H1 (cell line): ENCODE measurements at regions not wholly inside any gene's neighbourhood (a gene's known extent, or its start where the extent isn't known, plus 50 kb on each side); places are given as distances from the start of the nearest gene placed in this dataset.

Experiments used
- CTCF ChIA-PET: fragments of 300-600 bp; sonication (Branson Sonifier 250); formaldehyde crosslinking; loops from one replicate; lab custom pipeline; 2021; ENCODE audit not compliant: partially characterized antibody; lab: Charles Lee
- POLR2A ChIA-PET: fragments of 300-600 bp; sonication (Branson Sonifier 250); formaldehyde crosslinking; loops from one replicate; lab custom pipeline; 2021; ENCODE audit warnings: inconsistent platforms; ENCODE audit not compliant: partially characterized antibody; lab: Charles Lee
- DNase-seq, 2 experiments: peaks; one replicate each; pipeline versions ENCODE4 v3.0.0 to v3.0.0-alpha.2; 2010 to 2022; ENCODE audit warnings: low spot score in 2 of 2, low read depth in 1 of 2, mixed read lengths in 1 of 2
- FAIRE-seq: peaks from 2 replicates; lab custom pipeline; 2011; peaks lifted over from hg19 to GRCh38; lab: Jason Lieb, UNC
- H2AFZ ChIP-seq: 2 replicates; pipeline ENCODE4 v1.8.1; 2012; ENCODE audit warnings: low read length, inconsistent platforms
- H2AK5ac ChIP-seq: 2 replicates; pipeline ENCODE4 v1.6.1; 2013; ENCODE audit warnings: low read depth, low read length
- H2BK120ac ChIP-seq: replicated peaks from 2 replicates; pipeline ENCODE3; 2013; ENCODE audit warnings: low read depth, low read length, inconsistent platforms
- H2BK12ac ChIP-seq: 2 replicates; pipeline ENCODE4 v1.6.1; 2013; ENCODE audit warnings: low read depth, low read length
- H2BK15ac ChIP-seq: 2 replicates; pipeline ENCODE4 v1.6.1; 2013; ENCODE audit warnings: low read length
- H2BK20ac ChIP-seq: 2 replicates; pipeline ENCODE4 v1.6.1; 2013; ENCODE audit warnings: low read length
- H2BK5ac ChIP-seq: 2 replicates; pipeline ENCODE4 v1.6.1; 2013; ENCODE audit warnings: low read depth, low read length
- H3K14ac ChIP-seq: 2 replicates; pipeline ENCODE4 v1.6.1; 2013; ENCODE audit warnings: inconsistent platforms; ENCODE audit not compliant: insufficient read length
- H3K18ac ChIP-seq: 2 replicates; pipeline ENCODE4 v1.6.1; 2013; ENCODE audit warnings: low read length; ENCODE audit errors: extremely low read depth
- H3K23ac ChIP-seq: 2 replicates; pipeline ENCODE4 v1.6.1; 2013; ENCODE audit warnings: inconsistent platforms; ENCODE audit not compliant: insufficient read length
- H3K23me2 ChIP-seq: 2 replicates; pipeline ENCODE4 v1.6.1; 2013; ENCODE audit warnings: low read depth, low read length
- H3K27ac ChIP-seq: 2 replicates; pipeline ENCODE4 v1.6.1; 2011; ENCODE audit warnings: low read depth, low read length, inconsistent platforms
- H3K27me3 ChIP-seq, 4 experiments: replicated peaks in 1 of 4; 1 replicate in 1 of 4; 2 replicates in 3 of 4; pipeline versions ENCODE4 v1.6.1 to v1.8.1; 2011 to 2013; ENCODE audit warnings: low read length in 3 of 4, mild to moderate bottlenecking in 3 of 4, inconsistent platforms in 2 of 4, mixed read lengths in 2 of 4, moderate library complexity in 1 of 4; ENCODE audit not compliant: control insufficient read depth in 3 of 4, insufficient read depth in 3 of 4; ENCODE audit errors: extremely low read depth in 1 of 4
- H3K36me3 ChIP-seq, 4 experiments: 2 replicates each; pipeline versions ENCODE4 v1.6.1 to v1.8.1; 2011 to 2013; ENCODE audit warnings: mild to moderate bottlenecking in 4 of 4, low read length in 3 of 4, moderate library complexity in 2 of 4, control low read depth in 1 of 4, inconsistent platforms in 1 of 4; ENCODE audit not compliant: insufficient read depth in 4 of 4, control insufficient read depth in 2 of 4
- H3K4ac ChIP-seq: replicated peaks from 2 replicates; pipeline ENCODE3; 2013; ENCODE audit warnings: low read length, low read depth, mixed read lengths, inconsistent platforms; ENCODE audit not compliant: insufficient read length
- H3K4me1 ChIP-seq, 4 experiments: replicated peaks in 1 of 4; 1 replicate in 1 of 4; 2 replicates in 3 of 4; pipeline versions ENCODE4 v1.6.1 to v1.8.1; 2011 to 2013; ENCODE audit warnings: low read length in 3 of 4, inconsistent platforms in 2 of 4, mixed read lengths in 1 of 4; ENCODE audit not compliant: insufficient read depth in 4 of 4, control insufficient read depth in 3 of 4
- H3K4me2 ChIP-seq, 2 experiments: 2 replicates each; pipeline versions ENCODE4 v1.6.1 to v1.8.1; 2011 to 2013; ENCODE audit warnings: low read depth in 2 of 2, low read length in 2 of 2, control low read depth in 1 of 2, inconsistent platforms in 1 of 2, mild to moderate bottlenecking in 1 of 2; ENCODE audit not compliant: insufficient read depth in 1 of 2
- H3K4me3 ChIP-seq, 4 experiments: fragments of 200-600, 300-600 bp in 1 of 4; sonication (generic), shearing (Covaris generic), sonication (Bioruptor Twin) in 1 of 4; 2 replicates each; pipeline versions ENCODE4 v1.5.1 to v1.8.1; 2011 to 2016; ENCODE audit warnings: low read length in 4 of 4, low read depth in 3 of 4, control low read depth in 2 of 4, inconsistent platforms in 2 of 4, mild to moderate bottlenecking in 2 of 4, mixed read lengths in 1 of 4, moderate library complexity in 1 of 4; ENCODE audit not compliant: insufficient read depth in 2 of 4; ENCODE audit errors: extremely low read depth in 1 of 4
- H3K56ac ChIP-seq: replicated peaks from 2 replicates; pipeline ENCODE3; 2013; ENCODE audit warnings: low read depth, mild to moderate bottlenecking, mixed read lengths, low read length, inconsistent platforms; ENCODE audit not compliant: insufficient read length
- H3K79me1 ChIP-seq: 2 replicates; pipeline ENCODE4 v1.6.1; 2013; ENCODE audit warnings: low read depth, low read length, control low read depth
- H3K79me2 ChIP-seq, 2 experiments: 2 replicates each; pipeline versions ENCODE4 v1.6.1 to v1.8.1; 2012 to 2013; ENCODE audit warnings: low read length in 2 of 2, mild to moderate bottlenecking in 2 of 2, inconsistent platforms in 1 of 2; ENCODE audit not compliant: insufficient read depth in 2 of 2, control insufficient read depth in 1 of 2
- H3K9ac ChIP-seq, 4 experiments: replicated peaks in 1 of 4; 1 replicate in 1 of 4; 2 replicates in 3 of 4; pipeline versions ENCODE4 v1.6.1 to v1.8.1; 2011 to 2013; ENCODE audit warnings: low read depth in 3 of 4, low read length in 3 of 4, control low read depth in 2 of 4, mild to moderate bottlenecking in 2 of 4, moderate library complexity in 2 of 4, inconsistent platforms in 1 of 4; ENCODE audit errors: extremely low read depth in 1 of 4
- H3K9me3 ChIP-seq, 2 experiments: 2 replicates each; pipeline versions ENCODE4 v1.6.1 to v1.8.1; 2012 to 2013; ENCODE audit warnings: mild to moderate bottlenecking in 2 of 2, moderate library complexity in 2 of 2, control low read depth in 1 of 2, inconsistent platforms in 1 of 2, low read depth in 1 of 2, low read length in 1 of 2, mixed read lengths in 1 of 2; ENCODE audit not compliant: insufficient read depth in 2 of 2
- H4K20me1 ChIP-seq, 2 experiments: replicated peaks in 1 of 2; 2 replicates each; pipeline versions ENCODE3 to v1.8.1; 2011 to 2013; ENCODE audit warnings: inconsistent platforms in 2 of 2, low read length in 2 of 2, mild to moderate bottlenecking in 1 of 2; ENCODE audit not compliant: insufficient read depth in 2 of 2, control insufficient read depth in 1 of 2
- H4K5ac ChIP-seq: 2 replicates; pipeline ENCODE4 v1.6.1; 2013; ENCODE audit warnings: low read length, low read depth, mixed read lengths, inconsistent platforms; ENCODE audit not compliant: insufficient read length
- H4K8ac ChIP-seq: 2 replicates; pipeline ENCODE4 v1.8.0; 2013; ENCODE audit warnings: mild to moderate bottlenecking, moderate library complexity, low read length, inconsistent platforms; ENCODE audit not compliant: insufficient read depth; ENCODE audit errors: extremely low read depth
- H4K91ac ChIP-seq: replicated peaks from 2 replicates; pipeline ENCODE3; 2013; ENCODE audit warnings: low read length, mixed read lengths, inconsistent platforms; ENCODE audit not compliant: insufficient read length
- BCL11A ChIP-seq, 2 experiments: IDR thresholded peaks; one replicate each; pipeline ENCODE4 v1.6.1; 2011; ENCODE audit warnings: low read depth in 2 of 2, low read length in 2 of 2, mild to moderate bottlenecking in 2 of 2
- CTBP2 ChIP-seq: IDR thresholded peaks from 2 replicates; pipeline ENCODE4 v1.7.0; 2011; ENCODE audit warnings: borderline replicate concordance, mild to moderate bottlenecking, moderate library complexity, mixed read lengths, low read length; ENCODE audit not compliant: insufficient read depth, insufficient read length
- FOSL1 ChIP-seq: IDR thresholded peaks from 2 replicates; pipeline ENCODE4 v1.6.1; 2011; ENCODE audit warnings: mild to moderate bottlenecking, low read depth, low read length, moderate library complexity; ENCODE audit not compliant: insufficient read depth
- JUND ChIP-seq: IDR thresholded peaks from 2 replicates; pipeline ENCODE4 v1.6.1; 2011; ENCODE audit warnings: mild to moderate bottlenecking, improper control_type of control experiment, low read length
- NANOG ChIP-seq: IDR thresholded peaks from 2 replicates; pipeline ENCODE4 v1.6.1; 2011; ENCODE audit warnings: low read length, low read depth, mild to moderate bottlenecking, inconsistent platforms; ENCODE audit not compliant: insufficient read depth, poor library complexity, severe bottlenecking
- SAP30 ChIP-seq: fragments of 300-600 bp; sonication (generic); IDR thresholded peaks from 2 replicates; pipeline ENCODE4 v1.7.1; 2012; ENCODE audit warnings: low read length, moderate library complexity, mild to moderate bottlenecking, inconsistent platforms; ENCODE audit not compliant: insufficient read depth, insufficient replicate concordance
- SIX5 ChIP-seq: IDR thresholded peaks from 2 replicates; pipeline ENCODE4 v1.6.1; 2011; ENCODE audit warnings: mild to moderate bottlenecking, low read depth, low read length
- SP4 ChIP-seq: IDR thresholded peaks from 2 replicates; pipeline ENCODE4 v1.6.1; 2012; ENCODE audit warnings: low read length, inconsistent platforms
- SRF ChIP-seq: IDR thresholded peaks from 2 replicates; pipeline ENCODE4 v1.6.1; 2011; ENCODE audit warnings: mild to moderate bottlenecking, low read depth, low read length, moderate library complexity
- WGBS, 2 experiments: shearing (Covaris generic) in 1 of 2; methylation state at CpG; one replicate each; pipeline versions ENCODE4 v1.1.6 to v1.1.7; 2013 to 2015; ENCODE audit warnings: low lambda C conversion rate in 2 of 2, mixed read lengths in 2 of 2, inconsistent platforms in 1 of 2, low coverage in 1 of 2, missing lambda C conversion rate in 1 of 2; ENCODE audit not compliant: insufficient replicate concordance in 2 of 2, insufficient coverage in 1 of 2, insufficient read length in 1 of 2; ENCODE audit errors: extremely low coverage in 1 of 2, missing lambda C conversion rate in 1 of 2; 5-methylcytosine and 5-hydroxymethylcytosine counted together
- TF ChIP-seq, protein P1 (sequence below): IDR thresholded peaks from 2 replicates; pipeline ENCODE4 v1.6.1; 2012; ENCODE audit warnings: low read length, inconsistent platforms

DNA sequence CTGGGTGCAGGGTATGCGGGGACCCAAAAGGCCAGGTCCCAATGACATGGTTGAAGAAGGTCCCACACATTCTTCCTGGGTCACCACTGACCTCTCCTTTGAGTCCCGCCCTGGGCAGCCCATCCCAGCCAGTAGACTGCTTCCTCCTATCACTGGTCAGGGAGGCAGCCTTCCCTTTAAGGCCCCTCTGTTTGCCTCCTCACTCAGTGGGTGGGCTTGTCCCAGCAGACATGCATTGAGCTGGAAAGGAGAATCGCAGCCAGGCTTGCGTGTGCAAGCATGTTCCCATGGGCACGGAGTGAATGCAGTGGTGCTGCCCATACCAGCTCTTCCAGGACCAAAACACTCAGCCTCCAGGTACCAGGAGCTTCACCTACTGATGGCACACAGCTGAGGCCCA is 162.4 kb upstream of the SYT13 start:
- Histone ChIP-seq H3K23ac (no peak overlapping the region), H2BK20ac (0 out of 2 replicates have a peak overlapping the region, but pooled peaks have one; percentile 41), H3K9me3 (no peaks in the 10 kb centered on the region)
- TF ChIP-seq NANOG (no peak), CTBP2 (no peak), SP4 (no peak), SIX5 (no peak), SAP30 (no peak), JUND (no peak), FOSL1 (no peak), BCL11A (IDR thresholded peaks at IDR 0.05; ENCODE audit: low read depth in 2 of 2, low read length in 2 of 2) (no peak), SRF (no peak)
- TF ChIP-seq, protein P1, sequence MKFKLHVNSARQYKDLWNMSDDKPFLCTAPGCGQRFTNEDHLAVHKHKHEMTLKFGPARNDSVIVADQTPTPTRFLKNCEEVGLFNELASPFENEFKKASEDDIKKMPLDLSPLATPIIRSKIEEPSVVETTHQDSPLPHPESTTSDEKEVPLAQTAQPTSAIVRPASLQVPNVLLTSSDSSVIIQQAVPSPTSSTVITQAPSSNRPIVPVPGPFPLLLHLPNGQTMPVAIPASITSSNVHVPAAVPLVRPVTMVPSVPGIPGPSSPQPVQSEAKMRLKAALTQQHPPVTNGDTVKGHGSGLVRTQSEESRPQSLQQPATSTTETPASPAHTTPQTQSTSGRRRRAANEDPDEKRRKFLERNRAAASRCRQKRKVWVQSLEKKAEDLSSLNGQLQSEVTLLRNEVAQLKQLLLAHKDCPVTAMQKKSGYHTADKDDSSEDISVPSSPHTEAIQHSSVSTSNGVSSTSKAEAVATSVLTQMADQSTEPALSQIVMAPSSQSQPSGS = no peak
- TF ChIP-seq, all 59 proteins: peak for 0
- Histone ChIP-seq H3K56ac (no peak overlapping the region), H3K18ac (no peak overlapping the region), H3K4me3 (no peak overlapping the region), H3K9ac (no peak overlapping the region), H2BK15ac (no peak overlapping the region), H3K36me3 (no peaks in the 10 kb centered on the region), H4K5ac (no peak overlapping the region), H3K79me1 (no peaks in the 10 kb centered on the region), H3K4ac (no peak overlapping the region), H2BK120ac (no peak overlapping the region), H2BK12ac (no peak overlapping the region), H3K4me1 (peaks cover 0 to 4% (median 0%) of the 10 kb centered on the region in 4 experiments; a peak in 3 of 7 replicates), H4K8ac (no peak overlapping the region), H4K20me1 (no peaks in the 10 kb centered on the region), H3K27ac (no peak overlapping the region; the same call in 1 of the 2 replicates), H2AK5ac (no peak overlapping the region), H2AFZ (no peak overlapping the region), H3K27me3 (no peaks in the 10 kb centered on the region), H4K91ac (no peak overlapping the region), H3K14ac (no peak overlapping the region), H3K23me2 (no peaks in the 10 kb centered on the region), H2BK5ac (no peak overlapping the region), H3K79me2 (no peaks in the 10 kb centered on the region), H3K4me2 (no peak overlapping the region)
- DNase-seq (no peak), FAIRE-seq (no peak)
- POLR2A ChIA-PET = no interaction called here
- 86% methylated on average over 5 of the region's 5 CpGs; no CpG with 5 or more reads in 1 of the 2 experiments for WGBS, 2 experiments
- CTCF ChIA-PET = interaction anchor here (0.8 to 1.9 kb wide), 5 partner anchors 13 to 77 kb away, joined by 3 to 6 read pairs (median 4); no protein-coding TSS in a partner anchor
